CD4-positive, alpha-beta T cell treated with Interleukin-15 for 4 hours (primary cell): ENCODE measurements at regions not wholly inside any gene's neighbourhood (a gene's known extent, or its start where the extent isn't known, plus 50 kb on each side); places are given as distances from the start of the nearest gene placed in this dataset.
"Not testable (repeated sequence)": the region's sequence is repeated elsewhere in the genome, so short reads cannot be mapped to it uniquely, and the experiment has no call there.

Source experiments
- DNase-seq: peaks from one replicate; pipeline ENCODE4 v3.0.0-alpha.2; 2020; ENCODE audit warnings: low spot score

GRCh38 chr15:38745126-38745525 is 180.5 kb upstream of the RASGRP1 start:
- DNase-seq, result no peak

- no peak for DNase-seq
These were observed 181.0 kb upstream of the RASGRP1 start for GRCh38 chr15:38745626-38746025.

GRCh38 chr15:38746211-38746610 is 181.6 kb upstream of the RASGRP1 start:
- DNase-seq, result no peak

GRCh38 chr15:38748710-38749109 is 184.1 kb upstream of the RASGRP1 start:
- no peak for DNase-seq

GRCh38 chr15:38750786-38751185 is 186.2 kb upstream of the RASGRP1 start:
- no peak for DNase-seq

- DNase-seq, result no peak
These were observed 191.1 kb upstream of the RASGRP1 start for GRCh38 chr15:38755718-38756117.

GRCh38 chr15:38756441-38756840 is 191.8 kb upstream of the RASGRP1 start:
- no peak for DNase-seq

- no peak for DNase-seq
These were observed 193.4 kb upstream of the RASGRP1 start for GRCh38 chr15:38758043-38758442.

GRCh38 chr15:38761681-38762080 is 197.1 kb upstream of the RASGRP1 start:
- no peak for DNase-seq

GRCh38 chr15:38768970-38769369 is 204.4 kb upstream of the RASGRP1 start:
- no peak for DNase-seq

GRCh38 chr15:38769492-38769891 is 204.9 kb upstream of the RASGRP1 start:
- DNase-seq, result no peak

GRCh38 chr15:38774076-38774475 is 209.5 kb upstream of the RASGRP1 start:
- not testable (repeated sequence) for DNase-seq

- no peak for DNase-seq
These were observed 216.6 kb upstream of the RASGRP1 start for GRCh38 chr15:38781196-38781595.

GRCh38 chr15:38782156-38782555 is 217.5 kb upstream of the RASGRP1 start:
- no peak for DNase-seq

GRCh38 chr15:38788918-38789317 is 224.3 kb upstream of the RASGRP1 start:
- no peak for DNase-seq

GRCh38 chr15:38789566-38789965 is 225.0 kb upstream of the RASGRP1 start:
- DNase-seq, result no peak

GRCh38 chr15:38793206-38793810 is 228.7 kb upstream of the RASGRP1 start:
- DNase-seq, result no peak

GRCh38 chr15:38795471-38796245 is 231.0 kb upstream of the RASGRP1 start:
- no peak for DNase-seq

- DNase-seq, result no peak
These were observed 232.0 kb upstream of the RASGRP1 start for GRCh38 chr15:38796589-38796988.

GRCh38 chr15:38797506-38797905 is 232.9 kb upstream of the RASGRP1 start:
- DNase-seq, result not testable (repeated sequence)

GRCh38 chr15:38799202-38799601 is 234.6 kb upstream of the RASGRP1 start:
- not testable (repeated sequence) for DNase-seq

- no peak for DNase-seq
These were observed 245.0 kb upstream of the RASGRP1 start for GRCh38 chr15:38809621-38810020.

GRCh38 chr15:38810686-38811085 is 246.1 kb upstream of the RASGRP1 start:
- DNase-seq, result no peak

- not testable (repeated sequence) for DNase-seq
These were observed 249.6 kb upstream of the RASGRP1 start for GRCh38 chr15:38814254-38814653.
